Panc1 (cell line): ENCODE measurements at regions not wholly inside any gene's neighbourhood (a gene's known extent, or its start where the extent isn't known, plus 50 kb on each side); places are given as distances from the start of the nearest gene placed in this dataset.

Experiments used
- ATAC-seq: fragments of 200-7000 bp; cut with Tn5 transposase; 2 replicates; pipeline ENCODE4 v1.9.1; 2020; ENCODE audit warnings: mild to moderate bottlenecking, moderate library complexity
- BruUV-seq: library from RNA; stranded (reverse); fragments of 400-500 nt; replicated peaks from 2 replicates; lab custom pipeline; 2021; lab: Mats Ljungman, UMichigan
- CTCF ChIA-PET: fragments of 300-600 bp; sonication (Branson Sonifier 250); formaldehyde crosslinking; loops from one replicate; lab custom pipeline; 2022; ENCODE audit warnings: antibody characterized with exemption; lab: Charles Lee
- POLR2A ChIA-PET: fragments of 300-600 bp; sonication (Branson Sonifier 250); formaldehyde crosslinking; loops from one replicate; lab custom pipeline; 2022; ENCODE audit warnings: antibody characterized with exemption; lab: Charles Lee
- DNase-seq: peaks from one replicate; pipeline ENCODE4 v3.0.0-alpha.2; 2010; ENCODE audit warnings: low read depth, low spot score
- H3K27ac ChIP-seq: 2 replicates; pipeline ENCODE4 v1.5.1; 2011; ENCODE audit warnings: mild to moderate bottlenecking, low read length, inconsistent platforms
- H3K27me3 ChIP-seq: fragments of 200-500 bp; sonication (Bioruptor generic); 2 replicates; pipeline ENCODE4 v1.6.0; 2014; ENCODE audit warnings: low read length, inconsistent platforms; ENCODE audit not compliant: control insufficient read depth, insufficient read depth
- H3K36me3 ChIP-seq: fragments of 200-500 bp; sonication (Bioruptor generic); 2 replicates; pipeline ENCODE4 v1.5.1; 2014; ENCODE audit warnings: inconsistent platforms, mild to moderate bottlenecking, low read length, moderate library complexity; ENCODE audit not compliant: control insufficient read depth, insufficient read depth
- H3K4me1 ChIP-seq: 2 replicates; pipeline ENCODE4 v1.5.1; 2011; ENCODE audit warnings: inconsistent platforms, mild to moderate bottlenecking, low read length, moderate library complexity; ENCODE audit not compliant: control insufficient read depth, insufficient read depth
- H3K4me3 ChIP-seq, 2 experiments: 2 replicates each; pipeline ENCODE4 v1.5.1; 2011 to 2012; ENCODE audit warnings: low read depth in 2 of 2, low read length in 2 of 2, mild to moderate bottlenecking in 2 of 2, inconsistent platforms in 1 of 2, moderate library complexity in 1 of 2
- H3K9me3 ChIP-seq: fragments of 200-500 bp; sonication (Bioruptor generic); 2 replicates; pipeline ENCODE4 v1.5.1; 2014; ENCODE audit warnings: low read depth, mild to moderate bottlenecking, inconsistent platforms, low read length, moderate library complexity; ENCODE audit not compliant: control insufficient read depth, insufficient read depth
- POLR2AphosphoS5 ChIP-seq: IDR thresholded peaks from 2 replicates; pipeline ENCODE4 v1.6.1; 2012; ENCODE audit warnings: mild to moderate bottlenecking, low read depth, low read length, moderate library complexity
- REST ChIP-seq, 2 experiments: IDR thresholded peaks; 2 replicates each; pipeline ENCODE4 v1.6.1; 2011 to 2012; ENCODE audit warnings: low read depth in 2 of 2, control low read depth in 1 of 2, low read length in 1 of 2, mild to moderate bottlenecking in 1 of 2, moderate library complexity in 1 of 2; ENCODE audit not compliant: insufficient read depth in 1 of 2
- SIN3A ChIP-seq: IDR thresholded peaks from 2 replicates; pipeline ENCODE4 v1.6.1; 2012; ENCODE audit warnings: low read depth, mild to moderate bottlenecking, low read length, moderate library complexity, borderline replicate concordance; ENCODE audit not compliant: insufficient read depth
- TCF7L2 ChIP-seq: IDR thresholded peaks from 2 replicates; pipeline ENCODE4 v1.6.1; 2011; ENCODE audit warnings: mild to moderate bottlenecking, low read depth, low read length, inconsistent platforms
- in situ Hi-C: cut with HindIII; loops from 2 replicates; pipeline ENCODE4 v1.10.0; 2016; ENCODE audit warnings: low sequenced_read_pairs, low pct_unique_long_range_greater_than_20kb
- intact Hi-C: fragments of 100-400 bp; cut with micrococcal nuclease; formaldehyde crosslinking; loops from one replicate; pipeline ENCODE4 v1.10.0; 2022; ENCODE audit not compliant: unreplicated experiment
- TF ChIP-seq, protein P1 (sequence below): fragments of 450-650 bp; IDR thresholded peaks from 2 replicates; pipeline ENCODE4 v1.5.1; 2017; ENCODE audit warnings: mild to moderate bottlenecking

DNA sequence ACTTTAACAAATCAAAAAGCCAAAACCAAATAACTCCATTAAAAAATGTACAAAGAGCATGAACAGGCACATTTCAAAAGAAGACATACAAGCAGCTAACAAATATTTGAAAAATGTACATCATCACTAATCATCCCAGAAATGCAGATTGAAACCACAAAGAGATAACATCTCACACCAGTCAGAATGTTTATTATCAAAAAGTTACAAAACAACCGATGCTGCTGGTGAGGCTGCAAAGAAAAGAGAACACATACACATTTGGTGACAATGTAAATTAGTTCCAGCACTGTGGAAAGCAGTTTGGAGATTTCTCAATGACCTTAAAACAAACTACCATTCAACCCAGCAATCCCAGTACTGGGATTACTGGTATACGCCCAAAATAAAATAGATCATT lies 756.0 kb upstream of the PCDH20 start:
- no peak for DNase-seq
- no peak overlapping the region for H3K4me3 ChIP-seq
- BruUV-seq: no TSS peak
- no peak overlapping the region for H3K27ac ChIP-seq
- no peaks in the 10 kb centered on the region for H3K36me3 ChIP-seq
- in situ Hi-C loops (no loop called here), intact Hi-C loops (no loop called here)
- CTCF ChIA-PET: no interaction called here
- POLR2A ChIA-PET: no interaction called here
- H3K9me3 ChIP-seq: no peaks in the 10 kb centered on the region; the same call in 1 of the 2 replicates
- TF ChIP-seq POLR2AphosphoS5: no peak
- TF ChIP-seq, protein P1, sequence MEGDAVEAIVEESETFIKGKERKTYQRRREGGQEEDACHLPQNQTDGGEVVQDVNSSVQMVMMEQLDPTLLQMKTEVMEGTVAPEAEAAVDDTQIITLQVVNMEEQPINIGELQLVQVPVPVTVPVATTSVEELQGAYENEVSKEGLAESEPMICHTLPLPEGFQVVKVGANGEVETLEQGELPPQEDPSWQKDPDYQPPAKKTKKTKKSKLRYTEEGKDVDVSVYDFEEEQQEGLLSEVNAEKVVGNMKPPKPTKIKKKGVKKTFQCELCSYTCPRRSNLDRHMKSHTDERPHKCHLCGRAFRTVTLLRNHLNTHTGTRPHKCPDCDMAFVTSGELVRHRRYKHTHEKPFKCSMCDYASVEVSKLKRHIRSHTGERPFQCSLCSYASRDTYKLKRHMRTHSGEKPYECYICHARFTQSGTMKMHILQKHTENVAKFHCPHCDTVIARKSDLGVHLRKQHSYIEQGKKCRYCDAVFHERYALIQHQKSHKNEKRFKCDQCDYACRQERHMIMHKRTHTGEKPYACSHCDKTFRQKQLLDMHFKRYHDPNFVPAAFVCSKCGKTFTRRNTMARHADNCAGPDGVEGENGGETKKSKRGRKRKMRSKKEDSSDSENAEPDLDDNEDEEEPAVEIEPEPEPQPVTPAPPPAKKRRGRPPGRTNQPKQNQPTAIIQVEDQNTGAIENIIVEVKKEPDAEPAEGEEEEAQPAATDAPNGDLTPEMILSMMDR: no peak
- TF ChIP-seq REST (IDR thresholded peaks at IDR 0.05; ENCODE audit: insufficient read depth in 1 of 2, low read depth in 2 of 2, low read length in 1 of 2): no peak
- TF ChIP-seq TCF7L2: no peak
- TF ChIP-seq SIN3A: no peak
- no peak for ATAC-seq
- no peaks in the 10 kb centered on the region for H3K4me1 ChIP-seq
- H3K27me3 ChIP-seq: no peaks in the 10 kb centered on the region

DNA sequence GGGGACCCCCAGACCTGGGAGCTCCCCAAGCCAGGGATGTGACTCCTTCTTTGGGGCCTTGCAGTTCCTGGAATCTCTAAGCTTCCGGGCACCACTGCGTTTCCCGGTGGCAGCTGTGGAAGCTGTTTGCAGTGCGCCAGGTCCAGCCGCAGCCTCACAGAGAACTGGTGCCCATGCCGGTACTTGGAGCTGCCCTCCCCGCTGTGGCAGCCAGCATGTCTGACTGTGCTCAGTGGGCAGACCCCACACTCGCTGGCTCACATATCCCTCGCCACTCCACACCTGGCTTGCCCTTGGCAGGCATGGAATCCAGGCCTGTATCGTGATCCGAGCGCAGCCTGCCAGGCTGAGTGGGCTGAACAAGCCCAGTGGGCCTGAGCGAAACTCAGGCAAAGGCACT lies 753.2 kb upstream of the PCDH20 start:
- Histone ChIP-seq H3K27me3 (no peaks in the 10 kb centered on the region), H3K4me3 (no peak overlapping the region), H3K4me1 (no peaks in the 10 kb centered on the region), H3K36me3 (no peaks in the 10 kb centered on the region), H3K9me3 (no peaks in the 10 kb centered on the region; the same call in 1 of the 2 replicates), H3K27ac (no peak overlapping the region)
- ATAC-seq (no peak), DNase-seq (no peak)
- TF ChIP-seq TCF7L2 (no peak), SIN3A (no peak), POLR2AphosphoS5 (no peak), REST (IDR thresholded peaks at IDR 0.05; ENCODE audit: insufficient read depth in 1 of 2, low read depth in 2 of 2, low read length in 1 of 2) (no peak)
- in situ Hi-C loops (no loop called here), intact Hi-C loops (no loop called here)
- ChIA-PET POLR2A (no interaction called here), CTCF (no interaction called here)
- no TSS peak for BruUV-seq
